ENCODE measurements at regions not wholly inside any gene's neighbourhood (a gene's known extent, or its start where the extent isn't known, plus 50 kb on each side); places are given as distances from the start of the nearest gene placed in this dataset.

DNA sequence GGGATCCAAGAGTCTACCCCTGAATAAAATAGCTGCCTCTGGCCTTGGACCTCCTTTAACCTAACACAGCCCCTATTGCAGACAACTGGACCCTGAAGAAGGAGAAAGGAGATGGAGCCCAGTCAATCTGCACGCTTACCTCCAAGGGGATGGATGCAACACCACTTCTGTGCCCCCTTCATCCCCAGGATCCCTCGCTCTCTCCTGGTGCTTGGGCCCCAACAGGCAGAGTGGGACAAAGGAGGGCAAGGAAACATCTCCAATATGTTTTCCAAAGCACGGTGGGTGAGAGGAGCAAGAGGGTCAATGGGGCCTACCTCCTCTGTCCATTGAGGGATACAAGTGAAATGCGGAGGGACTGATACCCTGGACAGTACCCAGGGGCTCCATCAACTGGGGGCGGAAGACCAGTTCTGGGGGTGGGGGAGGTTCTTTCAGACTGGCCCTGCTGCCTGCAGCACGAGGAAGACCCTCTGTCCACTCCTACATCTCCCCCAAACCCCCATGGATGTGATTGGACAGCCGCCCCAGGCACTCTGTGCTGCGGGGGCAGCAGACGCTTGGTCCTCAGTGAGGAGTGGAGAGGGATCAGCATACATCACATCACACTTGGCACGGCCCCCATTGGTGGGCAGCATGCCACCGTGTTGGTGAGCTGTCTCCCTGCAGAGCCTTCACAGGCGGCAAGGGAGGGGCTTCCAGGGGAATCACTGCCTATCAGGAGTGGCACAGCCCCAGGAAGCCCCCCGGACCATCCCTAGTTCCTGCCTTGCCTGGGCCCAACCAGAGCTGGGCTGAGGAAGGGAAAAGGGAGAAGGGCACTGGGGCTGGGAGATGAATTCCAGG is 70.6 kb downstream of the MRPL14 start:
- intact Hi-C loops (cut with DNase I) = no loop called here
- Histone ChIP-seq H3K27ac (peak overlapping the region in 3 of 4 donors; percentile 71 to 84 (median 77)), H3K27me3 (no peaks in the 10 kb centered on the region), H3K36me3 (no peaks in the 10 kb centered on the region), H3K4me3 (no peak overlapping the region), H3K9me3 (no peaks in the 10 kb centered on the region), H3K4me1 (peaks cover 0 to 59% (median 44%) of the 10 kb centered on the region in 4 donors)
- no peak for DNase-seq
- WGBS, 2 donors = 83 to 87% methylated on average over 13 of the region's 13 CpGs
- TF ChIP-seq EP300 (IDR thresholded peaks at IDR 0.05) = no peak

DNA sequence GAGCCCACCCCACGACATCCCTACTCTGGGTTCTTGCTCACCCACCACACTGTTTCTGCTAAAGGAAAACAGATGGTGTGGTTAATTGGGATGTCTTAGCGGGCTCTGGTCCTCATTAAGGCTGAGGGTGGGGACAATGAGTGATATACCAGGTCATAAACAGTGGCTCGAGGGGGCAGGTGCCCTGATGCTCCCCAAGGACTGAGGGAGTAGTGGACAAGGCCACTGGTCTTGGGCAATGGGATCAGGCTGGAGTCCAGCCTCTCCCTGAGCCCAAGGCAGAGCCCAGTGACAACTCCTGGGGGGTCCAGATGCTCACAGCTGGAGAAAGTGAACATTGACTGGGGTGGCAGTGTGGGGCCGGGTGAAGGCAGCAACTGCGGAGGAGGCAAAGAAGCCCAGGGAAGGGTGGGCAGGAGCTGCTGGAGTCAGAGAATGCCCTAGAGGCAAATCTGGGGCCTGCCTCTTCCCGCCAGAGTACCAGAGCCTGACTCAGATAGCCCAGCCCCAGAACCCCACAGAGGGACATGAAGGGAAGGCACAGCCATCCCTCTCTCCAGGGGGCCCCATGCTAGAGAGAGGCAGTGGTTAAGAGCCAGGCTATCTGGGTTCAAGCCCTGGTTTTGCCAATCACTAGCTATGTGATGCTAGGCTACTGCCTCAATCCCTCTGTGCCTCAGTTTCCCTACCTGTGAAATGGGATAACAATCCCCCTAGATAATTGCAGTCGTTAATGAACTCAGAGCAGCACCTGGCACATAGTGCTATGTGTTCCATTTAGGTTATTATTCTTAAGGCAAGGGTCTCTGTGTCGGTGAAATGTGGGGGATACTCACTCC is 72.3 kb downstream of the MRPL14 start:
- no peaks in the 10 kb centered on the region for H3K36me3 ChIP-seq
- H3K27ac ChIP-seq = peak overlapping the region in 1 of 4 donors; percentile 2
- TF ChIP-seq, protein P1, sequence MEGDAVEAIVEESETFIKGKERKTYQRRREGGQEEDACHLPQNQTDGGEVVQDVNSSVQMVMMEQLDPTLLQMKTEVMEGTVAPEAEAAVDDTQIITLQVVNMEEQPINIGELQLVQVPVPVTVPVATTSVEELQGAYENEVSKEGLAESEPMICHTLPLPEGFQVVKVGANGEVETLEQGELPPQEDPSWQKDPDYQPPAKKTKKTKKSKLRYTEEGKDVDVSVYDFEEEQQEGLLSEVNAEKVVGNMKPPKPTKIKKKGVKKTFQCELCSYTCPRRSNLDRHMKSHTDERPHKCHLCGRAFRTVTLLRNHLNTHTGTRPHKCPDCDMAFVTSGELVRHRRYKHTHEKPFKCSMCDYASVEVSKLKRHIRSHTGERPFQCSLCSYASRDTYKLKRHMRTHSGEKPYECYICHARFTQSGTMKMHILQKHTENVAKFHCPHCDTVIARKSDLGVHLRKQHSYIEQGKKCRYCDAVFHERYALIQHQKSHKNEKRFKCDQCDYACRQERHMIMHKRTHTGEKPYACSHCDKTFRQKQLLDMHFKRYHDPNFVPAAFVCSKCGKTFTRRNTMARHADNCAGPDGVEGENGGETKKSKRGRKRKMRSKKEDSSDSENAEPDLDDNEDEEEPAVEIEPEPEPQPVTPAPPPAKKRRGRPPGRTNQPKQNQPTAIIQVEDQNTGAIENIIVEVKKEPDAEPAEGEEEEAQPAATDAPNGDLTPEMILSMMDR (IDR thresholded peaks at IDR 0.05) = no peak
- TF ChIP-seq POLR2A (IDR thresholded peaks at IDR 0.05) (no peak), POLR2AphosphoS5 (IDR thresholded peaks at IDR 0.05) (no peak), EP300 (IDR thresholded peaks at IDR 0.05) (no peak)
- no peaks in the 10 kb centered on the region for H3K27me3 ChIP-seq
- H3K4me3 ChIP-seq = no peak overlapping the region
- intact Hi-C loops (cut with DNase I) = no loop called here
- peaks cover 0 to 65% (median 53%) of the 10 kb centered on the region in 4 donors for H3K4me1 ChIP-seq
- no peak for DNase-seq
- 67 to 75% methylated on average over 8 of the region's 8 CpGs for WGBS, 2 donors
- no peaks in the 10 kb centered on the region for H3K9me3 ChIP-seq

DNA sequence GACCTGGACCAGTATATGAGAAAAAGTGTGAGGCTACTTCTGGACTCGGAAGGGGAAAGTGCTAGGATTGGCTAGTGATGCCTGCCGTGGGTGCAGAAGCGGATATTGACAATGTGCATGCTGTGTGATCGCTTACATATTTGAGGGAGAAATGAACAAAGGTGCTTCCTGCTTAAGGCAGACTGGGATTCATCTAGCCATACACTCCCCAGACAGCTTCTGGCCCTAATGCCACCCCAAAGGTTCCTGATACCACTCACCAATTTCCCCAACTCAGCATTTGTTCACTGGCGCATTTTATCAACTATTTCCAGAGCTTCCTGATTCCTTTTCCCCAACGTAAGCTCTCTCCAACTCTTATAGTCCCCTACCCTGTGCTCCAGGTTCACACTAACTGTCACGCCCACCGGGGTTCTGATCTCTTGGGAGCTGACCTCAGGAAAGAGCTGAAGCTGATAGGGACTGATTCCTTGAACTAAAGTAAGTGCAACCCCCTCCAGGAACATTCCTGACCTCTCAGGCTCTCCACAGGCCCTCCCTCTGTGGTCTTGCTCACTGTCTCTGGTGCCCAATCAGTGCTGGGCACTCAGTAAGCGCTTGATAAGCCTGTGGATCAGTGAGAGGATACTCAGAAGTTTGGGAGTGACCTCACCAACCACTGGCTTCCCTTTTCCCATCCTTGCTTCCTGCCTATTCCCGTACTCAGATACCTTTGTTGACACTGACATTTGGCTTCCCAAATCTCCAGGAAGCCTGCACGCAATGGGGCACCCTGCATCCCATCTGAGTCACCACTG is 73.3 kb downstream of the MRPL14 start:
- Histone ChIP-seq H3K9me3 (no peaks in the 10 kb centered on the region), H3K27ac (peak overlapping the region in 1 of 4 donors; percentile 91), H3K4me3 (no peak overlapping the region), H3K27me3 (no peaks in the 10 kb centered on the region), H3K36me3 (no peaks in the 10 kb centered on the region), H3K4me1 (peaks cover 0 to 66% (median 55%) of the 10 kb centered on the region in 4 donors)
- intact Hi-C loops (cut with DNase I) = no loop called here
- no peak for DNase-seq
- WGBS, 2 donors = 76 to 85% methylated on average over 11 of the region's 11 CpGs
- TF ChIP-seq POLR2A (IDR thresholded peaks at IDR 0.05) (no peak), EP300 (IDR thresholded peaks at IDR 0.05) (no peak), POLR2AphosphoS5 (IDR thresholded peaks at IDR 0.05) (no peak)
- TF ChIP-seq, protein P1 (IDR thresholded peaks at IDR 0.05) = no peak

DNA sequence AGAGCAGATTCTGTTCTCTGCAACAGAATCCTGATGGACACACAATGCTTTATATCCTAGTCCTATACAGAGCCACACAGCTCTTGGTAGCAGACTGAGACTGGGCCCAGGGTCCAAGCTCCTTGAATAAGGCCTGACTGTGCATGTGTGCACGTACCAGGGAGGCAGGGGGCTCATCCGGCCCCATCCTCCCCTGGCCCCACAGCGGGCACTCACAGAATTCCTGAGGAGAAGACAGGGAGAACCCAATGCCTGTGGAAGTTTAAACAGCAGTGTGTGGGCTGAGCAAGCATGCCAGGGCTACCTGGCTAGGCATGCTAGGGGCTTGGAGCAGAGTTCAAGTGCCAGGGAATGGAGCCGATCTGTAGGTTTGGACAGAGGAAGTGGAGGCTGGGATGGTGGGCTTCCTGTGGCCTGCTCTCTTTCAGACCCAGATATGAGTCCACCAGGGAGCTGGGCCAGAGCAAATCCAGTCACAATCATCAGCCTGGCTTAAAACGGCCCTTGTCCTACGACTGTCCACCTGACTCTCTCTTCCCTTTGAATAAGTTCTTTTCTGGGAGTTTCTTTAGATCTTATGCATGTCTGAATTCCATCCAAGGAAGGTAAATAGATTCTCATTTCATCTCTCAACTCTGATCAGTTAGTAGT is 74.0 kb downstream of the MRPL14 start:
- intact Hi-C loops (cut with DNase I) = no loop called here
- no peaks in the 10 kb centered on the region for H3K36me3 ChIP-seq
- 89 to 91% methylated on average over 6 of the region's 6 CpGs for WGBS, 2 donors
- TF ChIP-seq POLR2A (IDR thresholded peaks at IDR 0.05) (no peak), EP300 (IDR thresholded peaks at IDR 0.05) (no peak), POLR2AphosphoS5 (IDR thresholded peaks at IDR 0.05) (no peak)
- TF ChIP-seq, protein P1 (IDR thresholded peaks at IDR 0.05) = no peak
- H3K4me3 ChIP-seq = no peak overlapping the region
- no peaks in the 10 kb centered on the region for H3K9me3 ChIP-seq
- peaks cover 0 to 66% (median 55%) of the 10 kb centered on the region in 4 donors for H3K4me1 ChIP-seq
- DNase-seq = no peak
- H3K27ac ChIP-seq = peak overlapping the region; percentile 81 to 91 (median 84)
- H3K27me3 ChIP-seq = no peaks in the 10 kb centered on the region

Data from sigmoid colon (tissue), 6 donors.